Upper lobe of right lung (tissue), 1 donor: ENCODE measurements at regions not wholly inside any gene's neighbourhood (a gene's known extent, or its start where the extent isn't known, plus 50 kb on each side); places are given as distances from the start of the nearest gene placed in this dataset.

ENCODE experiments used
- ATAC-seq: fragments of 200-7000 bp; cut with Tn5 transposase; one replicate; pipeline ENCODE4 v1.9.1; 2020; ENCODE audit warnings: mild to moderate bottlenecking, moderate library complexity
- DNase-seq: peaks from one replicate; pipeline ENCODE4 v3.0.0-alpha.2; 2020
- H3K27ac ChIP-seq: fragments of 200-600 bp; one replicate; pipeline ENCODE4 v1.8.0; 2022
- H3K27me3 ChIP-seq: fragments of 200-600 bp; one replicate; pipeline ENCODE4 v1.8.0; 2022; ENCODE audit warnings: mild to moderate bottlenecking
- H3K36me3 ChIP-seq: fragments of 200-600 bp; one replicate; pipeline ENCODE4 v1.8.0; 2022
- H3K4me1 ChIP-seq: fragments of 200-600 bp; one replicate; pipeline ENCODE4 v1.8.0; 2022
- H3K4me3 ChIP-seq: fragments of 200-600 bp; one replicate; pipeline ENCODE4 v1.8.0; 2022; ENCODE audit warnings: mild to moderate bottlenecking
- H3K9me3 ChIP-seq: fragments of 200-600 bp; one replicate; pipeline ENCODE4 v1.8.0; 2022
- intact Hi-C: fragments of 100-400 bp; cut with DNase I; formaldehyde crosslinking; loops from one replicate; pipeline ENCODE4 v1.11.0; 2022
- TF ChIP-seq, protein P1 (sequence below): fragments of 200-600 bp; IDR thresholded peaks from one replicate; pipeline ENCODE4 v1.8.0; 2022; ENCODE audit warnings: antibody characterized with exemption
- donor health status: DM: no; HTN: yes; CAD: no; lungs with severe emphysema.

DNA sequence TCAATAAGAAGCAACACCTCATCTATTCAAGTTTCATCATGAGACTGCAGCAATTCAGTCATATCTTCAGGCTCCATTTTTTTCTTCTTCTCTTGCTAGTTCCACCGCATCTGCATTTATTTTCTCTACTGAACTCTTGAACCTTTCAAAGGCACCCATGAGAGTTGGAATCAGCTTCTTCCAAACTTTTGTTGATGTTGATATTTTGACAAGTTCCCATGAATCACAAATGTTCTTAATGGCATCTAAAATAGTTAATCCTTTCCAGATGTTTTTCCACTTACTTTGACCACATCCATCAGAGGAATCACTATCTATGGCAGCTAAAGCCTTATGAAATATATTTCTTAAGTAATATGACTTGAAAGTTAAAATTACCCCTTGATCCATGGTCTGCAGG, 434.3 kb downstream of the GPATCH2 start:
- DNase-seq, result no peak
- Histone ChIP-seq H3K27ac (no peak overlapping the region), H3K9me3 (no peaks in the 10 kb centered on the region), H3K4me3 (no peak overlapping the region), H3K4me1 (no peaks in the 10 kb centered on the region), H3K36me3 (no peaks in the 10 kb centered on the region), H3K27me3 (no peaks in the 10 kb centered on the region)
- intact Hi-C loops, result no loop called here
- TF ChIP-seq, protein P1, sequence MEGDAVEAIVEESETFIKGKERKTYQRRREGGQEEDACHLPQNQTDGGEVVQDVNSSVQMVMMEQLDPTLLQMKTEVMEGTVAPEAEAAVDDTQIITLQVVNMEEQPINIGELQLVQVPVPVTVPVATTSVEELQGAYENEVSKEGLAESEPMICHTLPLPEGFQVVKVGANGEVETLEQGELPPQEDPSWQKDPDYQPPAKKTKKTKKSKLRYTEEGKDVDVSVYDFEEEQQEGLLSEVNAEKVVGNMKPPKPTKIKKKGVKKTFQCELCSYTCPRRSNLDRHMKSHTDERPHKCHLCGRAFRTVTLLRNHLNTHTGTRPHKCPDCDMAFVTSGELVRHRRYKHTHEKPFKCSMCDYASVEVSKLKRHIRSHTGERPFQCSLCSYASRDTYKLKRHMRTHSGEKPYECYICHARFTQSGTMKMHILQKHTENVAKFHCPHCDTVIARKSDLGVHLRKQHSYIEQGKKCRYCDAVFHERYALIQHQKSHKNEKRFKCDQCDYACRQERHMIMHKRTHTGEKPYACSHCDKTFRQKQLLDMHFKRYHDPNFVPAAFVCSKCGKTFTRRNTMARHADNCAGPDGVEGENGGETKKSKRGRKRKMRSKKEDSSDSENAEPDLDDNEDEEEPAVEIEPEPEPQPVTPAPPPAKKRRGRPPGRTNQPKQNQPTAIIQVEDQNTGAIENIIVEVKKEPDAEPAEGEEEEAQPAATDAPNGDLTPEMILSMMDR, result no peak
- no peak for ATAC-seq

DNA sequence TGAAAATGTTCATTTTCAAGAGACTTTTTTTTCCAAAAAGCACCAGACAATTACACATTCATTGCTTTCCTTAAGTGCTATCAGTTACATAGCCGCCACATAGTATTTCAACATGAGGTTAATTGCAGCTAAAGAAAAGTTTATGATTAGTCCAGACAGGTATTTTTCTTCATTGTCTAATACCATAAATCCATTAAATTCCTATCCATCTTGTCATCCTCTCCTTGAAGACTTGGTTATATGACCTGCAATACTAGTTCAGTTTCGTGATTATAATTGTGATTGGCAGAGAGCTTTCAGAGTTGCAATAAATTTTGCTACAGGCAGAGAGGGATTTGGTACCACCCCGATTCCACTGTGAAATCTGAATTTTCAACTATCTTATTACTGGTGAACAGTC, 437.7 kb downstream of the GPATCH2 start:
- H3K36me3 ChIP-seq, result no peaks in the 10 kb centered on the region
- H3K4me1 ChIP-seq, result no peaks in the 10 kb centered on the region
- ATAC-seq (no peak), DNase-seq (no peak)
- no peaks in the 10 kb centered on the region for H3K27me3 ChIP-seq
- no peak overlapping the region for H3K4me3 ChIP-seq
- H3K27ac ChIP-seq, result no peak overlapping the region
- intact Hi-C loops, result no loop called here
- no peaks in the 10 kb centered on the region for H3K9me3 ChIP-seq
- TF ChIP-seq, protein P1, result no peak

- intact Hi-C loops, result no loop called here
- H3K36me3 ChIP-seq, result no peaks in the 10 kb centered on the region
- no peaks in the 10 kb centered on the region for H3K9me3 ChIP-seq
- H3K4me3 ChIP-seq, result no peak overlapping the region
- no peak overlapping the region for H3K27ac ChIP-seq
- DNase-seq (no peak), ATAC-seq (no peak)
- no peaks in the 10 kb centered on the region for H3K27me3 ChIP-seq
- TF ChIP-seq, protein P1, result no peak
- no peaks in the 10 kb centered on the region for H3K4me1 ChIP-seq
These were observed 439.4 kb downstream of the GPATCH2 start for GRCh38 chr1:217191441-217191840.

GRCh38 chr1:217190359-217190758, 440.5 kb downstream of the GPATCH2 start:
- no peaks in the 10 kb centered on the region for H3K4me1 ChIP-seq
- no peak for DNase-seq
- no peaks in the 10 kb centered on the region for H3K27me3 ChIP-seq
- no peak for ATAC-seq
- TF ChIP-seq, protein P1, result no peak
- H3K36me3 ChIP-seq, result no peaks in the 10 kb centered on the region
- H3K9me3 ChIP-seq, result no peaks in the 10 kb centered on the region
- intact Hi-C loops, result no loop called here
- H3K4me3 ChIP-seq, result no peak overlapping the region
- H3K27ac ChIP-seq, result no peak overlapping the region

DNA sequence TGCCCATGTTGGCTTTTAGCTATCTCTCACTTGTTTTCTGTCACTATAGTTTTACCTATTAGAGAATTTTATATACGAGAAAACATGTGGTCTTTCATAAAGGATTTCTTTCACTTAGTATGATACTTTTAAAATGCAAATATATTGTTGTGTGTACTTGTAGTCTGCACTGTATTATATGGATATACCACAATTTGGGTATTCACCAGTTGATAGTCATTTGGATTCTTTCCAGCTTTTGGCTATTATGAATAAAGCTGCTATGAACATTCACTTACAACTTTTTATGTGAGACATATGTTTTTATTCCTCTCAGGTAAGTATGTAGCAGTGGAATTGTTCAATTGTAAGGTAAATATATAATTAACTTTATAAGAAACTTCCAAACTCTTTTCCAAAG, 441.5 kb downstream of the GPATCH2 start:
- H3K27ac ChIP-seq, result no peak overlapping the region
- H3K9me3 ChIP-seq, result no peaks in the 10 kb centered on the region
- H3K36me3 ChIP-seq, result no peaks in the 10 kb centered on the region
- ATAC-seq, result no peak
- H3K4me3 ChIP-seq, result no peak overlapping the region
- TF ChIP-seq, protein P1, result no peak
- no peaks in the 10 kb centered on the region for H3K27me3 ChIP-seq
- intact Hi-C loops, result no loop called here
- DNase-seq, result no peak
- no peaks in the 10 kb centered on the region for H3K4me1 ChIP-seq
